ENCODE measurements at regions not wholly inside any gene's neighbourhood (a gene's known extent, or its start where the extent isn't known, plus 50 kb on each side); places are given as distances from the start of the nearest gene placed in this dataset.

GRCh38 chr2:176557821-176558220 lies 288.6 kb downstream of the MTX2 start:
- Mint-ChIP-seq H3K4me1 (ENCODE audit: low read depth) (peaks cover 13% of the 10 kb centered on the region), H3K36me3 (ENCODE audit: low read depth) (no peaks in the 10 kb centered on the region), H3K4me3 (no peak overlapping the region), H3K27me3 (peaks cover 47% of the 10 kb centered on the region), H3K9me3 (no peaks in the 10 kb centered on the region), H3K27ac (no peak overlapping the region)
- intact Hi-C loops (cut with micrococcal nuclease): loop anchor here (5.0 to 10.0 kb wide), 2 partner anchors 416 to 587 kb away; no protein-coding TSS in a partner anchor

- no peaks in the 10 kb centered on the region for H3K36me3 Mint-ChIP-seq (ENCODE audit: low read depth)
- no peak overlapping the region for H3K4me3 Mint-ChIP-seq
- no peaks in the 10 kb centered on the region for H3K9me3 Mint-ChIP-seq
- H3K27me3 Mint-ChIP-seq: peaks cover 45% of the 10 kb centered on the region
- peaks cover 10% of the 10 kb centered on the region for H3K4me1 Mint-ChIP-seq (ENCODE audit: low read depth)
- intact Hi-C loops (cut with micrococcal nuclease): loop anchor here (5.0 to 10.0 kb wide), 2 partner anchors 416 to 586 kb away; no protein-coding TSS in a partner anchor
- H3K27ac Mint-ChIP-seq: no peak overlapping the region
These were observed 289.4 kb downstream of the MTX2 start for GRCh38 chr2:176558574-176559140.

GRCh38 chr2:176560296-176560695 lies 291.1 kb downstream of the MTX2 start:
- intact Hi-C loops (cut with micrococcal nuclease): no loop called here
- Mint-ChIP-seq H3K4me3 (no peak overlapping the region), H3K9me3 (no peaks in the 10 kb centered on the region), H3K27me3 (peaks cover 39% of the 10 kb centered on the region), H3K36me3 (ENCODE audit: low read depth) (no peaks in the 10 kb centered on the region), H3K27ac (no peak overlapping the region), H3K4me1 (ENCODE audit: low read depth) (no peaks in the 10 kb centered on the region)

- Mint-ChIP-seq H3K36me3 (ENCODE audit: low read depth) (no peaks in the 10 kb centered on the region), H3K4me3 (no peak overlapping the region), H3K27me3 (peaks cover 35% of the 10 kb centered on the region), H3K27ac (no peak overlapping the region), H3K9me3 (no peaks in the 10 kb centered on the region), H3K4me1 (ENCODE audit: low read depth) (no peaks in the 10 kb centered on the region)
- intact Hi-C loops (cut with micrococcal nuclease): no loop called here
These were observed 292.5 kb downstream of the MTX2 start for GRCh38 chr2:176561706-176562105.

GRCh38 chr2:176562359-176563078 lies 293.3 kb downstream of the MTX2 start:
- H3K4me1 Mint-ChIP-seq (ENCODE audit: low read depth): no peaks in the 10 kb centered on the region
- no peaks in the 10 kb centered on the region for H3K36me3 Mint-ChIP-seq (ENCODE audit: low read depth)
- no peak overlapping the region for H3K4me3 Mint-ChIP-seq
- intact Hi-C loops (cut with micrococcal nuclease): no loop called here
- no peak overlapping the region for H3K27ac Mint-ChIP-seq
- H3K27me3 Mint-ChIP-seq: peaks cover 32% of the 10 kb centered on the region
- H3K9me3 Mint-ChIP-seq: no peaks in the 10 kb centered on the region

GRCh38 chr2:176565641-176566323 lies 296.5 kb downstream of the MTX2 start:
- Mint-ChIP-seq H3K4me3 (no peak overlapping the region), H3K27me3 (peaks cover 19% of the 10 kb centered on the region), H3K9me3 (no peaks in the 10 kb centered on the region), H3K36me3 (ENCODE audit: low read depth) (no peaks in the 10 kb centered on the region), H3K4me1 (ENCODE audit: low read depth) (no peaks in the 10 kb centered on the region), H3K27ac (no peak overlapping the region)
- intact Hi-C loops (cut with micrococcal nuclease): no loop called here

GRCh38 chr2:176566496-176566895 lies 297.3 kb downstream of the MTX2 start:
- no peaks in the 10 kb centered on the region for H3K36me3 Mint-ChIP-seq (ENCODE audit: low read depth)
- no peaks in the 10 kb centered on the region for H3K9me3 Mint-ChIP-seq
- no peaks in the 10 kb centered on the region for H3K4me1 Mint-ChIP-seq (ENCODE audit: low read depth)
- H3K27me3 Mint-ChIP-seq: peaks cover 17% of the 10 kb centered on the region
- no peak overlapping the region for H3K4me3 Mint-ChIP-seq
- intact Hi-C loops (cut with micrococcal nuclease): no loop called here
- H3K27ac Mint-ChIP-seq: no peak overlapping the region

GRCh38 chr2:176566961-176567360 lies 297.7 kb downstream of the MTX2 start:
- H3K27ac Mint-ChIP-seq: no peak overlapping the region
- no peaks in the 10 kb centered on the region for H3K9me3 Mint-ChIP-seq
- no peaks in the 10 kb centered on the region for H3K4me1 Mint-ChIP-seq (ENCODE audit: low read depth)
- no peak overlapping the region for H3K4me3 Mint-ChIP-seq
- intact Hi-C loops (cut with micrococcal nuclease): no loop called here
- H3K27me3 Mint-ChIP-seq: peaks cover 18% of the 10 kb centered on the region
- H3K36me3 Mint-ChIP-seq (ENCODE audit: low read depth): no peaks in the 10 kb centered on the region

GRCh38 chr2:176567361-176567760 lies 298.1 kb downstream of the MTX2 start:
- Mint-ChIP-seq H3K9me3 (no peaks in the 10 kb centered on the region), H3K27me3 (peaks cover 20% of the 10 kb centered on the region), H3K4me3 (no peak overlapping the region), H3K4me1 (ENCODE audit: low read depth) (no peaks in the 10 kb centered on the region), H3K27ac (no peak overlapping the region), H3K36me3 (ENCODE audit: low read depth) (no peaks in the 10 kb centered on the region)
- intact Hi-C loops (cut with micrococcal nuclease): no loop called here

- Mint-ChIP-seq H3K4me1 (ENCODE audit: low read depth) (no peaks in the 10 kb centered on the region), H3K27ac (no peak overlapping the region)
These were observed 300.3 kb downstream of the MTX2 start for GRCh38 chr2:176569574-176569973.

GRCh38 chr2:176573612-176574483 lies 304.6 kb downstream of the MTX2 start:
- no peaks in the 10 kb centered on the region for H3K36me3 Mint-ChIP-seq (ENCODE audit: low read depth)
- no peak overlapping the region for H3K27ac Mint-ChIP-seq
- intact Hi-C loops (cut with micrococcal nuclease): no loop called here
- no peaks in the 10 kb centered on the region for H3K9me3 Mint-ChIP-seq
- H3K27me3 Mint-ChIP-seq: peaks cover 7% of the 10 kb centered on the region
- H3K4me3 Mint-ChIP-seq: no peak overlapping the region
- H3K4me1 Mint-ChIP-seq (ENCODE audit: low read depth): no peaks in the 10 kb centered on the region

More at GRCh38 chr2:176569574-176569973, 300.3 kb downstream of the MTX2 start:
- H3K9me3 Mint-ChIP-seq: no peaks in the 10 kb centered on the region
- intact Hi-C loops (cut with micrococcal nuclease): no loop called here
- no peak overlapping the region for H3K4me3 Mint-ChIP-seq
- peaks cover 14% of the 10 kb centered on the region for H3K27me3 Mint-ChIP-seq
- H3K36me3 Mint-ChIP-seq (ENCODE audit: low read depth): no peaks in the 10 kb centered on the region

GRCh38 chr2:176574484-176575236 lies 305.4 kb downstream of the MTX2 start:
- Mint-ChIP-seq H3K27me3 (peaks cover 7% of the 10 kb centered on the region), H3K9me3 (no peaks in the 10 kb centered on the region), H3K4me3 (no peak overlapping the region), H3K27ac (no peak overlapping the region), H3K36me3 (ENCODE audit: low read depth) (no peaks in the 10 kb centered on the region), H3K4me1 (ENCODE audit: low read depth) (no peaks in the 10 kb centered on the region)
- intact Hi-C loops (cut with micrococcal nuclease): no loop called here

GRCh38 chr2:176575237-176575744 lies 306.0 kb downstream of the MTX2 start:
- H3K4me1 Mint-ChIP-seq (ENCODE audit: low read depth): no peaks in the 10 kb centered on the region
- H3K27me3 Mint-ChIP-seq: peaks cover 7% of the 10 kb centered on the region
- no peak overlapping the region for H3K27ac Mint-ChIP-seq
- H3K36me3 Mint-ChIP-seq (ENCODE audit: low read depth): no peaks in the 10 kb centered on the region
- intact Hi-C loops (cut with micrococcal nuclease): no loop called here
- H3K4me3 Mint-ChIP-seq: no peak overlapping the region
- H3K9me3 Mint-ChIP-seq: no peaks in the 10 kb centered on the region

Measured in dendritic cell treated with granulocyte-macrophage colony-stimulating factor and Interleukin-4, amounts not matched to agents 40 ng/mL and 50 ng/mL, for 4 days (primary cell).